AG04450 (cell line): ENCODE measurements at regions not wholly inside any gene's neighbourhood (a gene's known extent, or its start where the extent isn't known, plus 50 kb on each side); places are given as distances from the start of the nearest gene placed in this dataset.
"Not testable (repeated sequence)": the region's sequence is repeated elsewhere in the genome, so short reads cannot be mapped to it uniquely, and the experiment has no call there.

ENCODE experiments used
- CTCF ChIA-PET: fragments of 300-600, 350-600 bp; formaldehyde crosslinking; extraction: SDS; loops from one replicate; lab custom pipeline; 2022; ENCODE audit warnings: antibody characterized with exemption, inconsistent platforms; lab: Charles Lee
- POLR2A ChIA-PET: fragments of 350-600 bp; formaldehyde crosslinking; extraction: SDS; loops from one replicate; lab custom pipeline; 2021; ENCODE audit warnings: antibody characterized with exemption, inconsistent platforms; lab: Yijun Ruan, JAX
- DNase-seq: peaks from one replicate; pipeline ENCODE4 v3.0.0-alpha.2; 2011; ENCODE audit warnings: low read depth, low spot score
- H3K27ac ChIP-seq: one replicate; pipeline ENCODE4 v1.5.1; 2012; ENCODE audit warnings: low read depth, low read length, control low read depth
- H3K27me3 ChIP-seq: one replicate; pipeline ENCODE4 v1.6.0; 2012; ENCODE audit warnings: low read length; ENCODE audit not compliant: control insufficient read depth, insufficient read depth
- H3K4me3 ChIP-seq: 2 replicates; pipeline ENCODE4 v1.5.1; 2011; ENCODE audit warnings: mild to moderate bottlenecking, low read depth, low read length, control low read depth
- H3K9me3 ChIP-seq: 2 replicates; pipeline ENCODE4 v1.5.1; 2012; ENCODE audit warnings: low read length; ENCODE audit not compliant: control insufficient read depth, insufficient read depth
- CTCF ChIP-seq: IDR thresholded peaks from 2 replicates; pipeline ENCODE4 v1.5.1; 2011; ENCODE audit warnings: low read depth, low read length, control low read depth, inconsistent platforms

DNA sequence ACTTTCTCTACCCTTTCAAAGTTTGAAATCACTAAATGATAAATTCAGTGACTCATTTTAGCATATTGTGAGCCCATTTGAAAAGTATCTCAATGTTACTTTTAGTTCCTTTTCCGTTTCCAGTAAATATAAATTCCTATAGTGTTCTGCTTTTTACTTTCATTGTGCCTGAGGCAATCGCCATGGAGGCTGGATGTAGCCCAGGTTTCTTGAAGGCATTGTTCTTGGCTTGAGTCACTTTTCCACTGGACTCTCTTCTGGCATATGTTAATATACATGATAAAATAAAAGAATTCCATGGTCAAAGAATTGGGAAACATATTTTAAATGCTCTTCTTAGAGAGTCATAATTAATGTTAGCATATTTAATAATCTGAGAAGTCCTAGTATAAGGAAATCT, 327.0 kb downstream of the IZUMO3 start:
- POLR2A ChIA-PET: no interaction called here
- CTCF ChIA-PET: no interaction called here
- no peak for TF ChIP-seq CTCF
- no peaks in the 10 kb centered on the region for H3K27me3 ChIP-seq
- no peak for DNase-seq
- H3K9me3 ChIP-seq: peaks cover 5% of the 10 kb centered on the region; the same call in 1 of the 2 replicates
- H3K4me3 ChIP-seq: no peak overlapping the region
- no peak overlapping the region for H3K27ac ChIP-seq

DNA sequence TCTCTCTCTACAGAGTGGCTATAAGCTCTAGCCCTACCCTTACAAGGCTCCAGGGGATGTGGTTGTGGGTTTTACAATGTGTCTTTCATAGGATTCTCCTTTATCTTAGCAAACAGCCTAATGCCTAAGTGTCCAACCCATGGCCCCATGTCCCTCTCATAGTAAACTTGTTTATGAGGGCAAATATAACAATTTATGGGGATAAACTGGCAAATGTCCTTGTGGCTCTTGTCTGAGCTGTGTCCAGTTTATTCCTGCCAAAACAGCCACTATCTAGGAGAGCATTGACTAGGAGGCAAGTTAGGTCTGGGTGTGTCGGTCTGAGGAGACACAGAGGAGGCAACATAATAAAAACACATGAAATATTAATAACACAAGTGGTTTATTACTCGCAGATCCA, 335.1 kb downstream of the IZUMO3 start:
- ChIA-PET POLR2A (no interaction called here), CTCF (no interaction called here)
- no peak overlapping the region for H3K4me3 ChIP-seq
- no peaks in the 10 kb centered on the region for H3K9me3 ChIP-seq
- DNase-seq: no peak
- TF ChIP-seq CTCF: no peak
- no peaks in the 10 kb centered on the region for H3K27me3 ChIP-seq
- no peak overlapping the region for H3K27ac ChIP-seq

DNA sequence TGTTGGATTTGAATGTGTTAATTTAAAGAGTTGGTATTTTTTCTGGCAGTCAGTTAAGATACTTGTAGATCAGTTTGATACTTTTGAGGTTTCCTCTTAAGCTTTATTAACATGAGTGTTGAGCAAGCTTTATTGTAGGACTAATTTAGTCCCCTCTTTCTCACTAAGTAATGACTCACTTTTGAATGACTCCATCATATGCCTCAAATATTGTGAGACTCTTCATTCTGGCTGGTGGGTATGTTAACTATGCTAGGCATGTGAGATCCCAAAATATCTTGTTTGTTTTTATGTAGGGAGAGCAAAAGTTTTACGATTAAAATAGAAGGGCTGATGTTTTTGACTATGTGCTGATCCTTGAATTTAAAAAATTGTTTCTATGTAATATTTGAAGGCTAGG, 355.7 kb downstream of the IZUMO3 start:
- DNase-seq: no peak
- Histone ChIP-seq H3K4me3 (no peak overlapping the region), H3K27me3 (no peaks in the 10 kb centered on the region), H3K27ac (no peak overlapping the region), H3K9me3 (no peaks in the 10 kb centered on the region)
- no peak for TF ChIP-seq CTCF
- CTCF ChIA-PET: no interaction called here
- POLR2A ChIA-PET: no interaction called here

GRCh38 chr9:24180572-24180971, 354.5 kb upstream of the ELAVL2 start:
- POLR2A ChIA-PET, CTCF ChIA-PET, H3K9me3 ChIP-seq, H3K27ac ChIP-seq, DNase-seq, H3K4me3 ChIP-seq, H3K27me3 ChIP-seq: not testable (repeated sequence)

GRCh38 chr9:24144796-24145195, 318.8 kb upstream of the ELAVL2 start:
- Histone ChIP-seq H3K27me3 (no peaks in the 10 kb centered on the region), H3K9me3 (peaks cover 5% of the 10 kb centered on the region), H3K27ac (no peak overlapping the region), H3K4me3 (no peak overlapping the region)
- no peak for TF ChIP-seq CTCF
- DNase-seq: no peak
- POLR2A ChIA-PET: no interaction called here
- CTCF ChIA-PET: no interaction called here

- H3K4me3 ChIP-seq, DNase-seq, CTCF ChIA-PET, H3K27ac ChIP-seq, H3K27me3 ChIP-seq, POLR2A ChIA-PET: not testable (repeated sequence)
- peaks cover 17% of the 10 kb centered on the region for H3K9me3 ChIP-seq
Observed at GRCh38 chr9:24135072-24135471, 309.0 kb upstream of the ELAVL2 start.
